ENCODE measurements at regions not wholly inside any gene's neighbourhood (a gene's known extent, or its start where the extent isn't known, plus 50 kb on each side); places are given as distances from the start of the nearest gene placed in this dataset.

- no peak for DNase-seq
These were observed 63.0 kb upstream of the CES5A start for GRCh38 chr16:55938126-55938525.

- no peak for DNase-seq
These were observed 57.9 kb upstream of the CES5A start for GRCh38 chr16:55933038-55933437.

DNA sequence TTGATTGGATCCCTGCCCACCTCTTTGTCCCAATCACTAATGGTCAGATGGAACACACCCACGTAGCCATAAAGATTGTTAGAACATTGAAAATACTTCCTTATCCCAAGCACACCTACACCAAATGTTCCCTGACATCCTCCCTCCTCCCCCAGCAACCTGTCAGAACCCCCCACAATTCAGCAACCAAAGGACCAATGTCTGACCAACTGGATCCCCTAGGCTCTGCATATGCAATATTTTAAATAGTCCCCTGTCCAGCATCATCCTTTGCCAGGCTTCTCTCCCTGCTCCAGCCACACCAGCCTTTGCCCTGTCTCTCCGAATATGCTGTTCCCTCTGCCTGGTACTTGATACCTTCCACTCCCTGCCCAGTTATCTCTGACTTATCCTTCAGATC lies 54.9 kb upstream of the CES5A start:
- DNase-seq, result no peak

DNA sequence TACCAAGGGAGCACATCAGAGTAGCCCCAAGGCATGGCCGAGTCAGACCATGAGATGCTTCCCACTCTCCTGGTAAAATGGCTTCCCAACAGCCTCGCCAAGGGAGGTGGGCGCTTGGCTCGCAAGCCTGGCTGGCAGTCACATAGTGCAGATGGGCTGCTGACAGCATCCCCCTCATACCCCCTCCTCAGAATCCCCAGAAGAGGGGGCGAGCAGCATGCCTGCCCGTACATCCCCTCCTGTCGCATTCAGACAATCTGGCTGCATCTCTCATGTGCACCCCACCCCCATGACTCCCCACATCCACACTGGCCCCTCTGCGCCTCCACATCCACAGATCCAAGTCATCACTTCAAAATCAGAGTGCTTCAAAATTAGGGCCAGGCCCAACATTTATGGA lies 54.0 kb upstream of the CES5A start:
- no peak for DNase-seq

- DNase-seq, result no peak
These were observed 50.1 kb upstream of the CES5A start for GRCh38 chr16:55925242-55925641.
